GM19351 (cell line): ENCODE measurements at regions not wholly inside any gene's neighbourhood (a gene's known extent, or its start where the extent isn't known, plus 50 kb on each side); places are given as distances from the start of the nearest gene placed in this dataset.

Source experiments
- ATAC-seq: cut with Tn5 transposase; IDR thresholded peaks from one replicate; pipeline ENCODE4 v1.9.1; 2021; ENCODE audit warnings: mild to moderate bottlenecking, moderate library complexity; ENCODE audit not compliant: unreplicated experiment

- ATAC-seq: no peak
Observed at GRCh38 chr11:15532432-15532831, 417.7 kb downstream of the INSC start.

GRCh38 chr11:15534266-15534665 lies 419.5 kb downstream of the INSC start:
- ATAC-seq: no peak

- no peak for ATAC-seq
Observed at GRCh38 chr11:15535414-15535813, 420.7 kb downstream of the INSC start.

- ATAC-seq: no peak
Observed at GRCh38 chr11:15536438-15536837, 421.7 kb downstream of the INSC start.

GRCh38 chr11:15539645-15540044 lies 424.9 kb downstream of the INSC start:
- ATAC-seq: no peak

GRCh38 chr11:15541079-15541478 lies 426.4 kb downstream of the INSC start:
- no peak for ATAC-seq

- no peak for ATAC-seq
Observed at GRCh38 chr11:15544353-15544752, 429.6 kb downstream of the INSC start.

- no peak for ATAC-seq
Observed at GRCh38 chr11:15547685-15548084, 433.0 kb downstream of the INSC start.

GRCh38 chr11:15551901-15552851 lies 437.5 kb downstream of the INSC start:
- no peak for ATAC-seq

- ATAC-seq: no peak
Observed at GRCh38 chr11:15555161-15555560, 440.4 kb downstream of the INSC start.

GRCh38 chr11:15557457-15558230 lies 442.9 kb downstream of the INSC start:
- no peak for ATAC-seq

- no peak for ATAC-seq
Observed at GRCh38 chr11:15558513-15559181, 443.9 kb downstream of the INSC start.

GRCh38 chr11:15560689-15561467 lies 446.2 kb downstream of the INSC start:
- ATAC-seq: no peak

- ATAC-seq: no peak
Observed at GRCh38 chr11:15562230-15562629, 447.5 kb downstream of the INSC start.

- ATAC-seq: no peak
Observed at GRCh38 chr11:15563054-15563453, 448.3 kb downstream of the INSC start.

- no peak for ATAC-seq
Observed at GRCh38 chr11:15565880-15566279, 451.2 kb downstream of the INSC start.

GRCh38 chr11:15568440-15568839 lies 453.7 kb downstream of the INSC start:
- no peak for ATAC-seq

GRCh38 chr11:15569305-15570025 lies 454.7 kb downstream of the INSC start:
- no peak for ATAC-seq

- ATAC-seq: no peak
Observed at GRCh38 chr11:15575409-15575808, 460.7 kb downstream of the INSC start.

- no peak for ATAC-seq
Observed at GRCh38 chr11:15576769-15577168, 462.0 kb downstream of the INSC start.
